ENCODE measurements at regions not wholly inside any gene's neighbourhood (a gene's known extent, or its start where the extent isn't known, plus 50 kb on each side); places are given as distances from the start of the nearest gene placed in this dataset.

GRCh38 chr12:86608638-86609037, 352.4 kb upstream of the MGAT4C start:
- Mint-ChIP-seq H3K4me1 (no peaks in the 10 kb centered on the region), H3K27ac (no peak overlapping the region), H3K4me3 (no peak overlapping the region), H3K27me3 (no peaks in the 10 kb centered on the region), H3K9me3 (ENCODE audit: insufficient read depth) (no peaks in the 10 kb centered on the region)
- no peaks in the 10 kb centered on the region for H3K9me3 ChIP-seq (ENCODE audit: control extremely low read depth in 1 of 3, control insufficient read depth in 2 of 3, insufficient read depth in 1 of 3, low read length in 2 of 3)
- intact Hi-C loops (cut with micrococcal nuclease), result no loop called here
- no peaks in the 10 kb centered on the region for H3K27me3 ChIP-seq (replicated peaks in 1 of 4; ENCODE audit: control extremely low read depth in 1 of 4, control insufficient read depth in 3 of 4, insufficient read depth in 4 of 4, low read length in 3 of 4)
- no peak overlapping the region for H3K9ac ChIP-seq (ENCODE audit: low read length)
- H3K36me3 ChIP-seq (replicated peaks in 1 of 2; ENCODE audit: control extremely low read depth in 1 of 2, control insufficient read depth in 1 of 2, extremely low read depth in 1 of 2, insufficient read depth in 2 of 2, low read length in 1 of 2), result no peaks in the 10 kb centered on the region
- H4K20me1 ChIP-seq (ENCODE audit: control insufficient read depth, insufficient read depth, low read length, poor library complexity, severe bottlenecking), result no peaks in the 10 kb centered on the region
- no peak overlapping the region for H2AFZ ChIP-seq (ENCODE audit: insufficient read depth, low read depth, low read length, poor library complexity, severe bottlenecking)
- no peak overlapping the region for H3K4me3 ChIP-seq (ENCODE audit: control extremely low read depth in 1 of 5, extremely low read depth in 1 of 5, insufficient read depth in 1 of 5, low read depth in 2 of 5, low read length in 4 of 5)
- no peaks in the 10 kb centered on the region for H3K79me2 ChIP-seq (ENCODE audit: control insufficient read depth, insufficient read depth, low read length)
- CTCF ChIA-PET, result no interaction called here
- ATAC-seq (ENCODE audit: low read depth) (no peak), DNase-seq (no peak)
- no peaks in the 10 kb centered on the region for H3K4me1 ChIP-seq (ENCODE audit: control insufficient read depth in 2 of 2, insufficient read depth in 2 of 2, low read length in 2 of 2)
- no peak overlapping the region for H3K4me2 ChIP-seq (replicated peaks; ENCODE audit: low read depth, low read length, poor library complexity, severe bottlenecking)
- POLR2A ChIA-PET, result no interaction called here
- no peak overlapping the region for H3K27ac ChIP-seq (ENCODE audit: low read length in 2 of 2)
- TF ChIP-seq CTCF (IDR thresholded peaks at IDR 0.05) (no peak), EZH2 (IDR thresholded peaks at IDR 0.05; ENCODE audit: borderline replicate concordance, insufficient read depth, low read depth, low read length, poor library complexity, severe bottlenecking) (no peak)

GRCh38 chr12:86601550-86602308, 345.5 kb upstream of the MGAT4C start:
- H3K36me3 ChIP-seq (replicated peaks in 1 of 2; ENCODE audit: control extremely low read depth in 1 of 2, control insufficient read depth in 1 of 2, extremely low read depth in 1 of 2, insufficient read depth in 2 of 2, low read length in 1 of 2), result no peaks in the 10 kb centered on the region
- intact Hi-C loops (cut with micrococcal nuclease), result no loop called here
- ChIA-PET POLR2A (no interaction called here), CTCF (no interaction called here)
- no peaks in the 10 kb centered on the region for H3K27me3 ChIP-seq (replicated peaks in 1 of 4; ENCODE audit: control extremely low read depth in 1 of 4, control insufficient read depth in 3 of 4, insufficient read depth in 4 of 4, low read length in 3 of 4)
- no peaks in the 10 kb centered on the region for H3K4me1 ChIP-seq (ENCODE audit: control insufficient read depth in 2 of 2, insufficient read depth in 2 of 2, low read length in 2 of 2)
- H3K4me2 ChIP-seq (replicated peaks; ENCODE audit: low read depth, low read length, poor library complexity, severe bottlenecking), result no peak overlapping the region
- WGBS (ENCODE audit: insufficient coverage), result 96% methylated on average over 26 of the region's 27 CpGs
- DNase-seq, result no peak
- no peaks in the 10 kb centered on the region for H3K4me1 Mint-ChIP-seq
- TF ChIP-seq CTCF (IDR thresholded peaks at IDR 0.05) (no peak), EZH2 (IDR thresholded peaks at IDR 0.05; ENCODE audit: borderline replicate concordance, insufficient read depth, low read depth, low read length, poor library complexity, severe bottlenecking) (no peak)
- H2AFZ ChIP-seq (ENCODE audit: insufficient read depth, low read depth, low read length, poor library complexity, severe bottlenecking), result no peak overlapping the region
- H3K4me3 ChIP-seq (ENCODE audit: control extremely low read depth in 1 of 5, extremely low read depth in 1 of 5, insufficient read depth in 1 of 5, low read depth in 2 of 5, low read length in 4 of 5), result no peak overlapping the region
- no peak overlapping the region for H3K27ac Mint-ChIP-seq
- peaks cover 0 to 19% (median 0%) of the 10 kb centered on the region in 3 donors for H3K9me3 ChIP-seq (ENCODE audit: control extremely low read depth in 1 of 3, control insufficient read depth in 2 of 3, insufficient read depth in 1 of 3, low read length in 2 of 3)
- ATAC-seq (ENCODE audit: low read depth), result no peak
- no peaks in the 10 kb centered on the region for H3K27me3 Mint-ChIP-seq
- no peaks in the 10 kb centered on the region for H4K20me1 ChIP-seq (ENCODE audit: control insufficient read depth, insufficient read depth, low read length, poor library complexity, severe bottlenecking)
- no peaks in the 10 kb centered on the region for H3K79me2 ChIP-seq (ENCODE audit: control insufficient read depth, insufficient read depth, low read length)
- no peak overlapping the region for H3K27ac ChIP-seq (ENCODE audit: low read length in 2 of 2)
- H3K9me3 Mint-ChIP-seq (ENCODE audit: insufficient read depth), result peaks cover 2% of the 10 kb centered on the region
- no peak overlapping the region for H3K9ac ChIP-seq (ENCODE audit: low read length)
- no peak overlapping the region for H3K4me3 Mint-ChIP-seq

All from B cell (primary cell).